ENCODE measurements at regions not wholly inside any gene's neighbourhood (a gene's known extent, or its start where the extent isn't known, plus 50 kb on each side); places are given as distances from the start of the nearest gene placed in this dataset.
"Not testable (repeated sequence)": the region's sequence is repeated elsewhere in the genome, so short reads cannot be mapped to it uniquely, and the experiment has no call there.

GRCh38 chr4:67412153-67412712, 133.1 kb downstream of the CENPC start:
- TF ChIP-seq POLR2A (IDR thresholded peaks at IDR 0.05; ENCODE audit: low read depth, low read length); TAF1 (IDR thresholded peaks at IDR 0.05; ENCODE audit: low read depth, low read length); POLR2AphosphoS5 (IDR thresholded peaks at IDR 0.05; ENCODE audit: low read depth, low read length); SPI1 (IDR thresholded peaks at IDR 0.05; ENCODE audit: low read depth, low read length); PAX5 (IDR thresholded peaks at IDR 0.05; ENCODE audit: insufficient read depth, low read length, severe bottlenecking): not testable (repeated sequence)
